H1 (cell line): ENCODE measurements at regions not wholly inside any gene's neighbourhood (a gene's known extent, or its start where the extent isn't known, plus 50 kb on each side); places are given as distances from the start of the nearest gene placed in this dataset.

Experiments
- CTCF ChIA-PET: fragments of 300-600 bp; sonication (Branson Sonifier 250); formaldehyde crosslinking; loops from one replicate; lab custom pipeline; 2021; ENCODE audit not compliant: partially characterized antibody; lab: Charles Lee
- POLR2A ChIA-PET: fragments of 300-600 bp; sonication (Branson Sonifier 250); formaldehyde crosslinking; loops from one replicate; lab custom pipeline; 2021; ENCODE audit warnings: inconsistent platforms; ENCODE audit not compliant: partially characterized antibody; lab: Charles Lee
- DNase-seq, 2 experiments: peaks; one replicate each; pipeline versions ENCODE4 v3.0.0 to v3.0.0-alpha.2; 2010 to 2022; ENCODE audit warnings: low spot score in 2 of 2, low read depth in 1 of 2, mixed read lengths in 1 of 2
- FAIRE-seq: peaks from 2 replicates; lab custom pipeline; 2011; peaks lifted over from hg19 to GRCh38; lab: Jason Lieb, UNC
- H2AFZ ChIP-seq: 2 replicates; pipeline ENCODE4 v1.8.1; 2012; ENCODE audit warnings: low read length, inconsistent platforms
- H2AK5ac ChIP-seq: 2 replicates; pipeline ENCODE4 v1.6.1; 2013; ENCODE audit warnings: low read depth, low read length
- H2BK120ac ChIP-seq: replicated peaks from 2 replicates; pipeline ENCODE3; 2013; ENCODE audit warnings: low read depth, low read length, inconsistent platforms
- H2BK12ac ChIP-seq: 2 replicates; pipeline ENCODE4 v1.6.1; 2013; ENCODE audit warnings: low read depth, low read length
- H2BK15ac ChIP-seq: 2 replicates; pipeline ENCODE4 v1.6.1; 2013; ENCODE audit warnings: low read length
- H2BK20ac ChIP-seq: 2 replicates; pipeline ENCODE4 v1.6.1; 2013; ENCODE audit warnings: low read length
- H2BK5ac ChIP-seq: 2 replicates; pipeline ENCODE4 v1.6.1; 2013; ENCODE audit warnings: low read depth, low read length
- H3K14ac ChIP-seq: 2 replicates; pipeline ENCODE4 v1.6.1; 2013; ENCODE audit warnings: inconsistent platforms; ENCODE audit not compliant: insufficient read length
- H3K18ac ChIP-seq: 2 replicates; pipeline ENCODE4 v1.6.1; 2013; ENCODE audit warnings: low read length; ENCODE audit errors: extremely low read depth
- H3K23ac ChIP-seq: 2 replicates; pipeline ENCODE4 v1.6.1; 2013; ENCODE audit warnings: inconsistent platforms; ENCODE audit not compliant: insufficient read length
- H3K23me2 ChIP-seq: 2 replicates; pipeline ENCODE4 v1.6.1; 2013; ENCODE audit warnings: low read depth, low read length
- H3K27ac ChIP-seq: 2 replicates; pipeline ENCODE4 v1.6.1; 2011; ENCODE audit warnings: low read depth, low read length, inconsistent platforms
- H3K27me3 ChIP-seq, 4 experiments: replicated peaks in 1 of 4; 1 replicate in 1 of 4; 2 replicates in 3 of 4; pipeline versions ENCODE4 v1.6.1 to v1.8.1; 2011 to 2013; ENCODE audit warnings: low read length in 3 of 4, mild to moderate bottlenecking in 3 of 4, inconsistent platforms in 2 of 4, mixed read lengths in 2 of 4, moderate library complexity in 1 of 4; ENCODE audit not compliant: control insufficient read depth in 3 of 4, insufficient read depth in 3 of 4; ENCODE audit errors: extremely low read depth in 1 of 4
- H3K36me3 ChIP-seq, 4 experiments: 2 replicates each; pipeline versions ENCODE4 v1.6.1 to v1.8.1; 2011 to 2013; ENCODE audit warnings: mild to moderate bottlenecking in 4 of 4, low read length in 3 of 4, moderate library complexity in 2 of 4, control low read depth in 1 of 4, inconsistent platforms in 1 of 4; ENCODE audit not compliant: insufficient read depth in 4 of 4, control insufficient read depth in 2 of 4
- H3K4ac ChIP-seq: replicated peaks from 2 replicates; pipeline ENCODE3; 2013; ENCODE audit warnings: low read length, low read depth, mixed read lengths, inconsistent platforms; ENCODE audit not compliant: insufficient read length
- H3K4me1 ChIP-seq, 4 experiments: replicated peaks in 1 of 4; 1 replicate in 1 of 4; 2 replicates in 3 of 4; pipeline versions ENCODE4 v1.6.1 to v1.8.1; 2011 to 2013; ENCODE audit warnings: low read length in 3 of 4, inconsistent platforms in 2 of 4, mixed read lengths in 1 of 4; ENCODE audit not compliant: insufficient read depth in 4 of 4, control insufficient read depth in 3 of 4
- H3K4me2 ChIP-seq, 2 experiments: 2 replicates each; pipeline versions ENCODE4 v1.6.1 to v1.8.1; 2011 to 2013; ENCODE audit warnings: low read depth in 2 of 2, low read length in 2 of 2, control low read depth in 1 of 2, inconsistent platforms in 1 of 2, mild to moderate bottlenecking in 1 of 2; ENCODE audit not compliant: insufficient read depth in 1 of 2
- H3K4me3 ChIP-seq, 4 experiments: fragments of 200-600, 300-600 bp in 1 of 4; sonication (generic), shearing (Covaris generic), sonication (Bioruptor Twin) in 1 of 4; 2 replicates each; pipeline versions ENCODE4 v1.5.1 to v1.8.1; 2011 to 2016; ENCODE audit warnings: low read length in 4 of 4, low read depth in 3 of 4, control low read depth in 2 of 4, inconsistent platforms in 2 of 4, mild to moderate bottlenecking in 2 of 4, mixed read lengths in 1 of 4, moderate library complexity in 1 of 4; ENCODE audit not compliant: insufficient read depth in 2 of 4; ENCODE audit errors: extremely low read depth in 1 of 4
- H3K56ac ChIP-seq: replicated peaks from 2 replicates; pipeline ENCODE3; 2013; ENCODE audit warnings: low read depth, mild to moderate bottlenecking, mixed read lengths, low read length, inconsistent platforms; ENCODE audit not compliant: insufficient read length
- H3K79me1 ChIP-seq: 2 replicates; pipeline ENCODE4 v1.6.1; 2013; ENCODE audit warnings: low read depth, low read length, control low read depth
- H3K79me2 ChIP-seq, 2 experiments: 2 replicates each; pipeline versions ENCODE4 v1.6.1 to v1.8.1; 2012 to 2013; ENCODE audit warnings: low read length in 2 of 2, mild to moderate bottlenecking in 2 of 2, inconsistent platforms in 1 of 2; ENCODE audit not compliant: insufficient read depth in 2 of 2, control insufficient read depth in 1 of 2
- H3K9ac ChIP-seq, 4 experiments: replicated peaks in 1 of 4; 1 replicate in 1 of 4; 2 replicates in 3 of 4; pipeline versions ENCODE4 v1.6.1 to v1.8.1; 2011 to 2013; ENCODE audit warnings: low read depth in 3 of 4, low read length in 3 of 4, control low read depth in 2 of 4, mild to moderate bottlenecking in 2 of 4, moderate library complexity in 2 of 4, inconsistent platforms in 1 of 4; ENCODE audit errors: extremely low read depth in 1 of 4
- H3K9me3 ChIP-seq, 2 experiments: 2 replicates each; pipeline versions ENCODE4 v1.6.1 to v1.8.1; 2012 to 2013; ENCODE audit warnings: mild to moderate bottlenecking in 2 of 2, moderate library complexity in 2 of 2, control low read depth in 1 of 2, inconsistent platforms in 1 of 2, low read depth in 1 of 2, low read length in 1 of 2, mixed read lengths in 1 of 2; ENCODE audit not compliant: insufficient read depth in 2 of 2
- H4K20me1 ChIP-seq, 2 experiments: replicated peaks in 1 of 2; 2 replicates each; pipeline versions ENCODE3 to v1.8.1; 2011 to 2013; ENCODE audit warnings: inconsistent platforms in 2 of 2, low read length in 2 of 2, mild to moderate bottlenecking in 1 of 2; ENCODE audit not compliant: insufficient read depth in 2 of 2, control insufficient read depth in 1 of 2
- H4K5ac ChIP-seq: 2 replicates; pipeline ENCODE4 v1.6.1; 2013; ENCODE audit warnings: low read length, low read depth, mixed read lengths, inconsistent platforms; ENCODE audit not compliant: insufficient read length
- H4K8ac ChIP-seq: 2 replicates; pipeline ENCODE4 v1.8.0; 2013; ENCODE audit warnings: mild to moderate bottlenecking, moderate library complexity, low read length, inconsistent platforms; ENCODE audit not compliant: insufficient read depth; ENCODE audit errors: extremely low read depth
- H4K91ac ChIP-seq: replicated peaks from 2 replicates; pipeline ENCODE3; 2013; ENCODE audit warnings: low read length, mixed read lengths, inconsistent platforms; ENCODE audit not compliant: insufficient read length
- CBX8 ChIP-seq: fragments of 300-800, 300-1000 bp; sonication (generic); IDR thresholded peaks from 2 replicates; pipeline ENCODE4 v1.7.1; 2016; ENCODE audit warnings: low read depth, low read length, borderline replicate concordance
- CHD1 ChIP-seq: IDR thresholded peaks from 2 replicates; pipeline ENCODE4 v1.6.1; 2012; ENCODE audit warnings: low read depth, low read length, improper control_type of control experiment
- PHF8 ChIP-seq: fragments of 200-600 bp; sonication (generic); conservative IDR thresholded peaks from 2 replicates; pipeline ENCODE4 v1.7.1; 2012; ENCODE audit warnings: low read depth, mild to moderate bottlenecking, inconsistent platforms, low read length, moderate library complexity
- RAD21 ChIP-seq, 2 experiments: IDR thresholded peaks in 1 of 2; conservative IDR thresholded peaks in 1 of 2; 2 replicates each; pipeline ENCODE4 v1.6.1; 2011; ENCODE audit warnings: low read depth in 2 of 2, low read length in 2 of 2, improper control_type of control experiment in 1 of 2, inconsistent platforms in 1 of 2, mild to moderate bottlenecking in 1 of 2, moderate library complexity in 1 of 2
- RXRA ChIP-seq: IDR thresholded peaks from 2 replicates; pipeline ENCODE4 v1.6.1; 2011; ENCODE audit warnings: low read depth, mild to moderate bottlenecking, low read length, moderate library complexity; ENCODE audit not compliant: insufficient read depth
- SIX5 ChIP-seq: IDR thresholded peaks from 2 replicates; pipeline ENCODE4 v1.6.1; 2011; ENCODE audit warnings: mild to moderate bottlenecking, low read depth, low read length
- SP2 ChIP-seq: IDR thresholded peaks from 2 replicates; pipeline ENCODE4 v1.6.1; 2012; ENCODE audit warnings: mild to moderate bottlenecking, low read length, inconsistent platforms
- SP4 ChIP-seq: IDR thresholded peaks from 2 replicates; pipeline ENCODE4 v1.6.1; 2012; ENCODE audit warnings: low read length, inconsistent platforms
- YY1 ChIP-seq: IDR thresholded peaks from 2 replicates; pipeline ENCODE4 v1.6.1; 2011; ENCODE audit warnings: low read depth, mild to moderate bottlenecking, low read length
- WGBS, 2 experiments: shearing (Covaris generic) in 1 of 2; methylation state at CpG; one replicate each; pipeline versions ENCODE4 v1.1.6 to v1.1.7; 2013 to 2015; ENCODE audit warnings: low lambda C conversion rate in 2 of 2, mixed read lengths in 2 of 2, inconsistent platforms in 1 of 2, low coverage in 1 of 2, missing lambda C conversion rate in 1 of 2; ENCODE audit not compliant: insufficient replicate concordance in 2 of 2, insufficient coverage in 1 of 2, insufficient read length in 1 of 2; ENCODE audit errors: extremely low coverage in 1 of 2, missing lambda C conversion rate in 1 of 2; 5-methylcytosine and 5-hydroxymethylcytosine counted together

DNA sequence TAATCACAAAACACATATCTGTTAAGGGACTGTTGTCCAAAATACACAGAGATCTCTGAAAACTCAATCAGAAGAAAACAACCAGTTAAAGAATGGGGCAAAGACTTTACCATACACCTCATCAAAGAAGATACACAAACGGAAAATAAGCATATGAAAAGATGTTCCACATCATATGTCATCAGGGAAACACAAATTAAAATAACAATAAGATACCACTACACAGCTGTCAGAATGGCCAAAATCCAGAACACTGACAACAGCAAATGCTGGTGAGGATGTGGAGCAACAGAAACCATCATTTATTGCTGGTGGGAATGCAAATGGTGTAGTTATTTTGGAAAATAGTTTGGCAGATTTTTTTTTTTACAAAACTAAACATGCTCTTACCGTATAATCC, 220.5 kb upstream of the FOXN3 start:
- Histone ChIP-seq H3K23ac (no peak overlapping the region), H3K4me2 (no peak overlapping the region), H3K36me3 (no peaks in the 10 kb centered on the region), H2AFZ (no peak overlapping the region), H2BK15ac (no peak overlapping the region), H3K4me1 (no peaks in the 10 kb centered on the region; a peak in 1 of 7 replicates), H4K91ac (no peak overlapping the region), H2BK120ac (no peak overlapping the region), H3K9ac (no peak overlapping the region), H3K27me3 (no peaks in the 10 kb centered on the region), H3K27ac (no peak overlapping the region), H4K8ac (no peak overlapping the region), H4K20me1 (no peaks in the 10 kb centered on the region), H3K79me2 (no peaks in the 10 kb centered on the region), H3K23me2 (no peaks in the 10 kb centered on the region), H3K9me3 (no peaks in the 10 kb centered on the region), H3K56ac (no peak overlapping the region), H3K18ac (no peak overlapping the region), H2BK20ac (no peak overlapping the region), H3K14ac (no peak overlapping the region), H3K4ac (no peak overlapping the region), H2BK12ac (no peak overlapping the region), H4K5ac (no peak overlapping the region), H3K79me1 (no peaks in the 10 kb centered on the region), H2AK5ac (no peak overlapping the region), H3K4me3 (no peak overlapping the region), H2BK5ac (no peak overlapping the region)
- DNase-seq (no peak), FAIRE-seq (no peak)
- 68% methylated on average over 2 of the region's 2 CpGs; no CpG with 5 or more reads in 1 of the 2 experiments for WGBS, 2 experiments
- ChIA-PET CTCF (no interaction called here), POLR2A (no interaction called here)
- TF ChIP-seq RAD21 (IDR thresholded peaks at IDR 0.05 in 1 of 2, conservative IDR thresholded peaks at IDR 0.05 in 1 of 2; ENCODE audit: low read depth in 2 of 2, low read length in 2 of 2): no peak
- no peak for TF ChIP-seq SIX5
- no peak for TF ChIP-seq CBX8
- TF ChIP-seq YY1: no peak
- TF ChIP-seq PHF8: no peak
- no peak for TF ChIP-seq RXRA
- no peak for TF ChIP-seq SP4
- TF ChIP-seq CHD1: no peak
- no peak for TF ChIP-seq SP2
